ENCODE measurements at regions not wholly inside any gene's neighbourhood (a gene's known extent, or its start where the extent isn't known, plus 50 kb on each side); places are given as distances from the start of the nearest gene placed in this dataset.

DNA sequence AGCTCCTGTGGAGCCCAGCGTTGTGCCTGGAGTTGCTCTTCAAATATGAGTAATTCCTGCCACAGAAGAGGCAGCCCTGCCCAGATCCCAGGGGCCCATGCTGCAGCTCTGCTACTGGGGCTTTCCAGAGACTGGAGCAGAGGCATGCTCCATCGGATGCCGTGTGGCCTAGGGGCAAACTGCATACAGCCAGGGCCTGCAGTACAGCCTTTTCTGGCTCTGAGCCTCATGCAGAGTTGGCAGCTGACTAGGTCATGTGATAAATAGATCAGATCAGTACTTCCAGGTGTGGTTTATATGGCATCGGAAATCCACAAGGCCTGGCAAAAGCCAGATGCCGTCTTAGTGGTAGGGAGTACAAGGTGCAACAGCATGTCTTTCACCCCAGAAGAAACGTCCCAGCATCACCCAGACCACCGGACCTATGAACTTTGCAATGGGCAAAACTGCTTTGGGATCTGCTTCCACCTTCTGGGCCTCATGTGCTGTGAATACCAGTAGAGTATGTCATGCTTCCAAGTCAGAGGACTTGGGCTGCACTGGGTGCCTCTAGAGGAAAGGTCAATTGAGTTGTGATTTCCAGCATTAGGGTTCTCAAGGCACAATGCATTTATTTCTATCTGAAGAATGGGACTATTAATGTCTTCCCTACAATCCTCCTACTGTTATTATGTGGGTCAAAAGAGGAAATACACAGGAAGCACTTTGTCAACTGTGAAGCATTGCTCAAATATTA, 250.7 kb upstream of the ZNF32 start:
- POLR2A ChIA-PET: no interaction called here
- no peak for TF ChIP-seq CTCF (IDR thresholded peaks at IDR 0.05; ENCODE audit: low read depth, low read length)
- H3K27ac ChIP-seq (ENCODE audit: low read depth, low read length): no peak overlapping the region
- no peaks in the 10 kb centered on the region for H3K27me3 ChIP-seq (ENCODE audit: control insufficient read depth, insufficient read depth, low read length)
- DNase-seq (ENCODE audit: low read depth, low spot score): no peak
- H3K9me3 ChIP-seq (ENCODE audit: control insufficient read depth, insufficient read depth, low read length): no peaks in the 10 kb centered on the region
- CTCF ChIA-PET: no interaction called here
- no peak overlapping the region for H3K4me3 ChIP-seq (ENCODE audit: low read depth, low read length)

DNA sequence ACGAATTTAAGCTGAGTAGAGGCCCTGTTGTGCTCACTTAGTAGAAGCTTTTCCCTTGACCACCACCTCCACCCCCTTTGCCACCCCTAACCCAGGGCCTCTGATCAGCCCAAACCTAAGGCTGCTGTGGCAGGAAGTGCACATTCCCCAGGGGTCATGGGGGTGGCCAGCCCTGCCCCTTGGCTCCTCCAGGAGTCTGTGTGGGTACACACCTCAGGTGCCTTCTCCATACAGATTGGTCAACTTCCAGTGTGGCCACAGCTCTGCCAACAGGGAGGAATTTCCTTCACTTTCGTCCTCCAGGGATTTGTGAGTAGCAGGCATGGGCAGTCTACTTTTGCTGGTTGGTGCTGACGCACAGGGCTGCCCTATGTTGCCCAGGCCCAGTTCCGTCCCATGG, 249.9 kb upstream of the ZNF32 start:
- TF ChIP-seq CTCF (IDR thresholded peaks at IDR 0.05; ENCODE audit: low read depth, low read length): no peak
- H3K9me3 ChIP-seq (ENCODE audit: control insufficient read depth, insufficient read depth, low read length): no peaks in the 10 kb centered on the region
- ChIA-PET POLR2A (no interaction called here), CTCF (no interaction called here)
- H3K27ac ChIP-seq (ENCODE audit: low read depth, low read length): no peak overlapping the region
- no peaks in the 10 kb centered on the region for H3K27me3 ChIP-seq (ENCODE audit: control insufficient read depth, insufficient read depth, low read length)
- H3K4me3 ChIP-seq (ENCODE audit: low read depth, low read length): no peak overlapping the region
- no peak for DNase-seq (ENCODE audit: low read depth, low spot score)

- no peak overlapping the region for H3K27ac ChIP-seq (ENCODE audit: low read depth, low read length)
- ChIA-PET POLR2A (no interaction called here), CTCF (no interaction called here)
- no peaks in the 10 kb centered on the region for H3K9me3 ChIP-seq (ENCODE audit: control insufficient read depth, insufficient read depth, low read length)
- DNase-seq (ENCODE audit: low read depth, low spot score): no peak
- H3K27me3 ChIP-seq (ENCODE audit: control insufficient read depth, insufficient read depth, low read length): no peaks in the 10 kb centered on the region
- no peak for TF ChIP-seq CTCF (IDR thresholded peaks at IDR 0.05; ENCODE audit: low read depth, low read length)
- H3K4me3 ChIP-seq (ENCODE audit: low read depth, low read length): no peak overlapping the region
Observed at GRCh38 chr10:43897765-43898419, 249.2 kb upstream of the ZNF32 start.

DNA sequence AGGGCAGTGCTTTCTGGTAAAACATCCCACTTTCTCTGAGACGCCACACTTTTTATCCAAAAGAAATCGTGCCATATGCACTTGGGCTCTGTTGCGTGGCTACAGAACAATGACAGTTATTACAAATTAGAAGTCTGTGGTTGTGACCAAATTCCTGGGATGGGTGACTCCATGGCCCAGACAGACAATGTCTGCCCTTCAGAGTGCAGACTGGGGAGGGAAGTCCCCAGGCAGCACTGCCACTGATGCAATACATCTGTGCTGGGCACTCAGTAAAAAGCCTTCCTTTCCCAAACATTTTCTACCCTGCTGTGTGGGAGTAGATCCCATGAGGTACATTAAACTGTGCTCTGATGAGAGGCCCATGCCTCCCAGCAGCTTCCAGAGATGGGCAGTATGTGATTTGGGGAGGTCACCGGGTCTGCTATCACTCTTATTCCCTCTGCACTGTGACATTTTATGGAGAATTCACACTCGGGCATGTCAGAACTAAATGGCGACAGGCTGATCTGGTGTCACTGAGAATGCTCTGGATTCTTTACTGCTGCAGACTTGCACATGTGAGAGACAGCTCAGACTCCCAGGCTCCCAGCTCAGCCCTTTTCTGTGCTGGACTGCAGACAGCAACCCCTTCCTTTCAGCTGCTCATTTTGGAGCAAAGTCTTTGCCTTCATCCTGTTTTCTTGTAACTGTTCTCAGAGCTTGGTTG, 243.5 kb upstream of the ZNF32 start:
- no peaks in the 10 kb centered on the region for H3K27me3 ChIP-seq (ENCODE audit: control insufficient read depth, insufficient read depth, low read length)
- TF ChIP-seq CTCF (IDR thresholded peaks at IDR 0.05; ENCODE audit: low read depth, low read length): no peak
- ChIA-PET CTCF (no interaction called here), POLR2A (no interaction called here)
- H3K4me3 ChIP-seq (ENCODE audit: low read depth, low read length): no peak overlapping the region
- no peak for DNase-seq (ENCODE audit: low read depth, low spot score)
- H3K27ac ChIP-seq (ENCODE audit: low read depth, low read length): no peak overlapping the region
- H3K9me3 ChIP-seq (ENCODE audit: control insufficient read depth, insufficient read depth, low read length): no peaks in the 10 kb centered on the region

GRCh38 chr10:43891241-43891640, 242.6 kb upstream of the ZNF32 start:
- Histone ChIP-seq H3K27ac (ENCODE audit: low read depth, low read length) (no peak overlapping the region), H3K27me3 (ENCODE audit: control insufficient read depth, insufficient read depth, low read length) (no peaks in the 10 kb centered on the region), H3K9me3 (ENCODE audit: control insufficient read depth, insufficient read depth, low read length) (no peaks in the 10 kb centered on the region), H3K4me3 (ENCODE audit: low read depth, low read length) (no peak overlapping the region)
- no peak for TF ChIP-seq CTCF (IDR thresholded peaks at IDR 0.05; ENCODE audit: low read depth, low read length)
- DNase-seq (ENCODE audit: low read depth, low spot score): no peak
- ChIA-PET CTCF (no interaction called here), POLR2A (no interaction called here)
